GM23248 (cell line): ENCODE measurements at regions not wholly inside any gene's neighbourhood (a gene's known extent, or its start where the extent isn't known, plus 50 kb on each side); places are given as distances from the start of the nearest gene placed in this dataset.

ENCODE experiments used
- EZH2 ChIP-seq: fragments of 200-600 bp; sonication (generic); IDR thresholded peaks from 2 replicates; pipeline ENCODE4 v1.6.1; 2018; ENCODE audit warnings: antibody characterized with exemption, mild to moderate bottlenecking; ENCODE audit not compliant: insufficient read depth, poor library complexity, severe bottlenecking
- EZH2phosphoT487 ChIP-seq: fragments of 200-600 bp; sonication (generic); IDR thresholded peaks from 2 replicates; pipeline ENCODE4 v1.6.1; 2018; ENCODE audit warnings: antibody characterized with exemption, moderate library complexity, mild to moderate bottlenecking, low read depth; ENCODE audit not compliant: insufficient read depth

DNA sequence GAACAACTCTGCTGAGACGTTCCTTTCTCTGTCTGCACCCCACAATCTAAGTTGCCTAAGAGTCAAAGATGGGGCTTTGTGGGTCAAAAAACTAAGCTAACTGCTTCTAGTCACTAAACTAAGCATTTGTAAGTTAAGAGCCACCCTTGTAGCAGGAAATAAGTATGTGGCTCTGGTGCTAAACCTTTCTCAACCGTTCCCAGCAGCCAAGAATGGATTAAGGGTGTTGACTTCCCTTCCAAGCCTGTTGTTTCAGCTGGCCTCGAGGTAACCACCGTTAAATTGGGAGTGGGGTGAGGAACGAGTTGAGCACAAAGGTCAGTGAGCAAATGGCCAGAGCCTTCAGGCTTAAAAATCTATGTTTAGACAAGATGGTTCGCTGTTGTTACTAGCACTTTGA lies 169.1 kb downstream of the TRIM33 start:
- TF ChIP-seq EZH2 (no peak), EZH2phosphoT487 (no peak)
